Heart left ventricle (tissue), 16 donors: ENCODE measurements at regions not wholly inside any gene's neighbourhood (a gene's known extent, or its start where the extent isn't known, plus 50 kb on each side); places are given as distances from the start of the nearest gene placed in this dataset.

Experiments
- ATAC-seq, 4 donors: fragments of 200-7000 bp; cut with Tn5 transposase; one replicate each; pipeline ENCODE4 v1.9.1; 2020 to 2022; ENCODE audit warnings: moderate library complexity in 4 of 4, mild to moderate bottlenecking in 3 of 4, moderate number of reproducible peaks in 1 of 4
- DNase-seq, 5 donors: peaks; one replicate each; pipeline ENCODE4 v3.0.0-alpha.2; 2020
- H3K27ac ChIP-seq, 12 donors: fragments of 200-600 bp; sonication (generic) in 4 of 12; one replicate each; pipeline versions ENCODE4 v1.5.0 to v1.8.0; 2016 to 2022; ENCODE audit warnings: mild to moderate bottlenecking in 2 of 12
- H3K27me3 ChIP-seq, 9 donors: fragments of 200-600 bp; sonication (generic) in 2 of 9; one replicate each; pipeline versions ENCODE4 v1.5.1 to v1.8.0; 2016 to 2022; ENCODE audit warnings: mild to moderate bottlenecking in 3 of 9
- H3K36me3 ChIP-seq, 9 donors: fragments of 200-600 bp; sonication (generic) in 2 of 9; one replicate each; pipeline versions ENCODE4 v1.5.0 to v1.8.0; 2018 to 2022; ENCODE audit warnings: mild to moderate bottlenecking in 2 of 9
- H3K4me1 ChIP-seq, 12 donors: fragments of 200-600 bp; sonication (generic) in 4 of 12; one replicate each; pipeline versions ENCODE4 v1.5.0 to v1.8.0; 2016 to 2022; ENCODE audit warnings: mild to moderate bottlenecking in 3 of 12
- H3K4me3 ChIP-seq, 12 donors: fragments of 200-600 bp; sonication (generic) in 4 of 12; one replicate each; pipeline versions ENCODE4 v1.5.0 to v1.8.0; 2017 to 2022; ENCODE audit warnings: mild to moderate bottlenecking in 9 of 12, moderate library complexity in 4 of 12
- H3K9me3 ChIP-seq, 12 donors: fragments of 200-600 bp; sonication (generic) in 4 of 12; one replicate each; pipeline versions ENCODE4 v1.5.0 to v1.8.0; 2016 to 2022; ENCODE audit warnings: mild to moderate bottlenecking in 1 of 12
- CTCF ChIP-seq, 12 donors: fragments of 200-600 bp; sonication (generic) in 4 of 12; IDR thresholded peaks; one replicate each; pipeline versions ENCODE4 v1.5.0 to v1.8.0; 2018 to 2022; ENCODE audit warnings: antibody characterized with exemption in 12 of 12, mild to moderate bottlenecking in 5 of 12
- POLR2A ChIP-seq, 2 donors: fragments of 450-650 bp; IDR thresholded peaks; one replicate each; pipeline ENCODE4 v1.6.1; 2017; ENCODE audit warnings: antibody characterized with exemption in 2 of 2, mild to moderate bottlenecking in 2 of 2, moderate library complexity in 2 of 2
- WGBS, 4 donors: extraction: QIAGEN DNeasy Blood & Tissue Kit in 2 of 4; methylation state at CpG; one replicate each; pipeline versions ENCODE4 v1.1.5 to v1.1.7; 2013 to 2018; 5-methylcytosine and 5-hydroxymethylcytosine counted together
- intact Hi-C, 10 donors: fragments of 100-400 bp; cut with DNase I; formaldehyde crosslinking; loops; one replicate each; pipeline versions ENCODE4 v1.11.1 to v1.14.2; 2022
- donor health status: ischemic (EF 13 %, LVEDD 7.1; RV severe dilation, severe dysfunction).
- donor health status: healthy with polysubstance abuse.
- donor health status: DM: no; HTN: yes; CAD: no.
- donor health status: DM: no; HTN: no; CAD: no.
- donor health status: ischemic (EF 25% LVEDD 6.9; RV normal size, moderate dysfunction).
- donor health status: ischemic (EF 25% LVEDD 5.7; RV mildly dilated, moderate dysfunction).
- donor health status: healthy.
- donor health status: DM: yes; HTN: yes; CAD: no.
- donor health status: ischemic (EF 35%, LVEDD 5.7; RV mildly dilated, moderate dysfunction).
- donor health status: nonischemic (EF 11% LVEDD 7.7; RV severe dilation, severe dysfunction).
- donor health status: DM: yes; HTN: yes; CAD: no.
- donor health status: PGD.
- donor health status: ischemic (EF 29% LVEDD 5.4; RV normal size, mild dysfunction).
- donor health status: nonischemic (EF 23%, LVEDD 6.1; RV moderate dilation, normal function).

DNA sequence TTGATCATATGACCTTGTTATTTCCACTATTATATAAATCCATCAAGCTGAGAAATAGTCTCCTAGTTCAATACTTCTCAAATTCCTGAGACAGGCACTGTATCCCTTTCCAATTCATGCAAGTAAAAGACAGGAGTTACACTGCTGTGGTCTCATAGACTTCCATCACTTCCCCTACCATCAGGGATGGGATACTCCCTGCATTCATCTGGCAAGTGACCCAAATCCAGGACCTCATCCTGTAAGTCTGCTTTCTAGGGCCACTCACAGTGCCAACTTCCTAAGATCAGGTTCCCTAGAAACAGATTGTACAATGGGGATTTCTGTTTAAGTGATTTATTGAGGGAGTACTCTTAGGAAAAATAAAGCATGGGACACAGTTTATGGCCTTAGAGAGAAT lies 424.0 kb upstream of the CDH7 start:
- no peak for ATAC-seq
- H3K36me3 ChIP-seq: no peaks in the 10 kb centered on the region
- H3K27me3 ChIP-seq: no peaks in the 10 kb centered on the region

DNA sequence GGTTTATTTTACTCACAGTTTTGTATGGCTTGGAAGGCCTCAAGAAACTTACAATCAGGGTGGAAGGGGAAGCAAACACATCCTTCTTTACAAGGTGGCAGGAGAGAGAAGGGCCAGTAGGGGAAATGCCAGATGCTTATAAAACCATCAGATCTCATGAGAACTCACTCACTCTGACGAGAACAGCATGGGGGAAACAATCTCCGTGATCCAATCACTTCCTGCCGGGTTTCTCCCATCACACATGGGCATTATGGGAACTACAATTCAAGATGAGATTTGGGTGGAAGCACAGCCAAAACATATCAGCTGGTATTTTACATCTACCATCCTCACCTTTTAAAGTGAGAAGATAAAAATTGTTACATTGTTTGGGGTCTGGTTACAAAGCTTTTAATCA lies 427.9 kb upstream of the CDH7 start:
- ATAC-seq: no peak
- DNase-seq: no peak
- no peak overlapping the region for H3K27ac ChIP-seq
- no peaks in the 10 kb centered on the region for H3K36me3 ChIP-seq
- intact Hi-C loops: no loop called here
- no peaks in the 10 kb centered on the region for H3K4me1 ChIP-seq
- TF ChIP-seq POLR2A (IDR thresholded peaks at IDR 0.05) (no peak), CTCF (IDR thresholded peaks at IDR 0.05) (no peak)
- H3K9me3 ChIP-seq: no peaks in the 10 kb centered on the region
- H3K4me3 ChIP-seq: no peak overlapping the region
- no peaks in the 10 kb centered on the region for H3K27me3 ChIP-seq
- 53 to 71% (median 60%) methylated on average over 3 of the region's 3 CpGs for WGBS, 4 donors

More for the DNA sequence above, 424.0 kb upstream of the CDH7 start:
- no peaks in the 10 kb centered on the region for H3K9me3 ChIP-seq
- H3K27ac ChIP-seq: no peak overlapping the region
- DNase-seq: no peak
- no peak overlapping the region for H3K4me3 ChIP-seq
- H3K4me1 ChIP-seq: no peaks in the 10 kb centered on the region
- intact Hi-C loops: no loop called here
- no peak for TF ChIP-seq CTCF (IDR thresholded peaks at IDR 0.05)
- TF ChIP-seq POLR2A (IDR thresholded peaks at IDR 0.05): no peak

- Histone ChIP-seq H3K4me1 (no peaks in the 10 kb centered on the region), H3K27me3 (no peaks in the 10 kb centered on the region), H3K9me3 (peaks cover 0 to 3% (median 0%) of the 10 kb centered on the region in 12 donors), H3K4me3 (no peak overlapping the region), H3K27ac (no peak overlapping the region), H3K36me3 (no peaks in the 10 kb centered on the region)
- ATAC-seq (no peak), DNase-seq (no peak)
- intact Hi-C loops: no loop called here
- TF ChIP-seq CTCF (IDR thresholded peaks at IDR 0.05) (no peak), POLR2A (IDR thresholded peaks at IDR 0.05) (no peak)
- WGBS, 4 donors: 71 to 95% (median 77%) methylated on average over 4 of the region's 4 CpGs
These were observed 452.4 kb upstream of the CDH7 start for GRCh38 chr18:65298422-65298821.

DNA sequence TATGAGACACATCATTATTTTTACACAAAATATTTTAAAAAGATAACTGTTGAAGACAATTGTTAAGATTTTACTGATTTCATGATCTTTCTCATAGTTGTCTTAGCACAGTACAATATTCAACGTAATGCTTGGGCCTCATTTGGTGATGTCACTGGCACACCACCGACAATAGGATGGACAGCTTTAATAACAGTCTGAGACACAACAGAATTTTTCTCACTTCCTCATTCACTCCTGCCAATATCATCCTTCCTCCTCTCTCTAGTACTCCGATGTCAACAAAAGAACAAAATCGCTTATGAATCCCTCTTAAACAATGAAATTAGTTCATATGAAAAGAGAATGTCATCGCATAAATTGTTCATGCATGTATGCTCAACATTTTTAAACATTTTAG lies 461.9 kb upstream of the CDH7 start:
- no peaks in the 10 kb centered on the region for H3K27me3 ChIP-seq
- ATAC-seq: no peak
- 70 to 72% (median 71%) methylated on average over 5 of the region's 5 CpGs for WGBS, 4 donors
- no peaks in the 10 kb centered on the region for H3K4me1 ChIP-seq
- intact Hi-C loops: no loop called here
- DNase-seq: no peak
- no peaks in the 10 kb centered on the region for H3K36me3 ChIP-seq
- no peaks in the 10 kb centered on the region for H3K9me3 ChIP-seq
- no peak overlapping the region for H3K27ac ChIP-seq
- no peak overlapping the region for H3K4me3 ChIP-seq
- TF ChIP-seq POLR2A (IDR thresholded peaks at IDR 0.05) (no peak), CTCF (IDR thresholded peaks at IDR 0.05) (no peak)
